IMR-90 (cell line): ENCODE measurements at regions not wholly inside any gene's neighbourhood (a gene's known extent, or its start where the extent isn't known, plus 50 kb on each side); places are given as distances from the start of the nearest gene placed in this dataset.

Experiments used
- ATAC-seq: fragments of 200-7000 bp; cut with Tn5 transposase; 2 replicates; pipeline ENCODE4 v1.9.1; 2020; ENCODE audit warnings: low read depth, mild to moderate bottlenecking, moderate library complexity
- BruUV-seq: library from RNA; stranded (reverse); fragments of 400-500 nt; replicated peaks from 2 replicates; lab custom pipeline; 2021; lab: Mats Ljungman, UMichigan
- CTCF ChIA-PET: fragments of 300-600 bp; formaldehyde crosslinking; extraction: SDS; loops from one replicate; lab custom pipeline; 2021; ENCODE audit warnings: antibody characterized with exemption; lab: Yijun Ruan, JAX
- POLR2A ChIA-PET: fragments of 300-600 bp; sonication (Branson Sonifier 250); formaldehyde crosslinking; loops from one replicate; lab custom pipeline; 2022; ENCODE audit warnings: antibody characterized with exemption; ENCODE audit not compliant: unreplicated experiment; lab: Charles Lee
- DNase-seq: peaks from one replicate; pipeline ENCODE4 v3.0.0; 2013
- H2AFZ ChIP-seq: replicated peaks from 2 replicates; pipeline ENCODE3; 2013; ENCODE audit warnings: low read length, mild to moderate bottlenecking; ENCODE audit not compliant: poor library complexity
- H2AK5ac ChIP-seq: 2 replicates; pipeline ENCODE4 v1.6.1; 2013; ENCODE audit warnings: low read depth, low read length, inconsistent platforms
- H2AK9ac ChIP-seq: replicated peaks from 2 replicates; pipeline ENCODE3; 2013; ENCODE audit warnings: mild to moderate bottlenecking, low read depth, low read length, moderate library complexity; ENCODE audit not compliant: poor library complexity
- H2BK120ac ChIP-seq: 2 replicates; pipeline ENCODE4 v1.6.1; 2013; ENCODE audit warnings: low read depth, low read length, inconsistent platforms
- H2BK15ac ChIP-seq: 3 replicates; pipeline ENCODE4 v1.6.1; 2013; ENCODE audit warnings: low read depth, low read length, inconsistent platforms
- H2BK20ac ChIP-seq: 2 replicates; pipeline ENCODE4 v1.6.1; 2013; ENCODE audit warnings: low read depth, mild to moderate bottlenecking, inconsistent platforms, low read length, moderate library complexity
- H2BK5ac ChIP-seq: 2 replicates; pipeline ENCODE4 v1.6.1; 2013; ENCODE audit warnings: mild to moderate bottlenecking, low read depth, low read length, inconsistent platforms; ENCODE audit not compliant: poor library complexity, severe bottlenecking
- H3K14ac ChIP-seq: replicated peaks from 2 replicates; pipeline ENCODE4 v1.6.1; 2013; ENCODE audit warnings: low read depth, low read length, inconsistent platforms
- H3K18ac ChIP-seq: 2 replicates; pipeline ENCODE4 v1.6.1; 2013; ENCODE audit warnings: low read depth, low read length, control low read depth
- H3K23ac ChIP-seq: 2 replicates; pipeline ENCODE4 v1.6.1; 2013; ENCODE audit warnings: low read depth, low read length, inconsistent platforms
- H3K27ac ChIP-seq: 2 replicates; pipeline ENCODE4 v1.5.1; 2013; ENCODE audit warnings: mild to moderate bottlenecking, control low read depth, low read length; ENCODE audit not compliant: insufficient read depth
- H3K27me3 ChIP-seq: 2 replicates; pipeline ENCODE4 v1.6.1; 2013; ENCODE audit warnings: low read length; ENCODE audit not compliant: control insufficient read depth, insufficient read depth
- H3K36me3 ChIP-seq: 2 replicates; pipeline ENCODE4 v1.6.1; 2013; ENCODE audit warnings: low read length, mixed read lengths; ENCODE audit not compliant: control insufficient read depth, insufficient read depth
- H3K4ac ChIP-seq: 2 replicates; pipeline ENCODE4 v1.6.1; 2013; ENCODE audit warnings: low read depth, low read length, inconsistent platforms
- H3K4me1 ChIP-seq: 2 replicates; pipeline ENCODE4 v1.6.1; 2013; ENCODE audit warnings: low read length, mixed read lengths; ENCODE audit not compliant: control insufficient read depth, insufficient read depth
- H3K4me2 ChIP-seq: 2 replicates; pipeline ENCODE4 v1.6.1; 2013; ENCODE audit warnings: low read depth, mild to moderate bottlenecking, control low read depth, low read length, moderate library complexity
- H3K4me3 ChIP-seq: 2 replicates; pipeline ENCODE4 v1.5.1; 2013; ENCODE audit warnings: low read depth, mild to moderate bottlenecking, control low read depth, low read length, moderate library complexity; ENCODE audit not compliant: insufficient read depth
- H3K56ac ChIP-seq: 2 replicates; pipeline ENCODE4 v1.6.1; 2013; ENCODE audit warnings: low read length, inconsistent platforms; ENCODE audit not compliant: insufficient read depth; ENCODE audit errors: extremely low read depth
- H3K79me1 ChIP-seq, 2 experiments: 2 replicates each; pipeline ENCODE4 v1.6.1; 2013; ENCODE audit warnings: low read length in 2 of 2, inconsistent platforms in 1 of 2, low read depth in 1 of 2
- H3K9ac ChIP-seq: 2 replicates; pipeline ENCODE4 v1.6.1; 2013; ENCODE audit warnings: low read depth, low read length, control low read depth
- H3K9me1 ChIP-seq: 2 replicates; pipeline ENCODE4 v1.6.1; 2013; ENCODE audit warnings: low read length, inconsistent platforms; ENCODE audit not compliant: insufficient read depth
- H3K9me3 ChIP-seq: 2 replicates; pipeline ENCODE4 v1.6.1; 2013; ENCODE audit warnings: low read length; ENCODE audit not compliant: control insufficient read depth, insufficient read depth
- H4K20me1 ChIP-seq: 2 replicates; pipeline ENCODE4 v1.6.1; 2013; ENCODE audit warnings: low read length, inconsistent platforms; ENCODE audit not compliant: insufficient read depth
- H4K5ac ChIP-seq: 2 replicates; pipeline ENCODE4 v1.6.1; 2013; ENCODE audit warnings: mild to moderate bottlenecking, low read depth, low read length, control low read depth
- H4K8ac ChIP-seq, 2 experiments: 2 replicates each; pipeline ENCODE4 v1.6.1; 2013; ENCODE audit warnings: low read depth in 2 of 2, low read length in 2 of 2, control low read depth in 1 of 2, inconsistent platforms in 1 of 2
- H4K91ac ChIP-seq: 2 replicates; pipeline ENCODE4 v1.6.1; 2013; ENCODE audit warnings: low read depth, low read length, inconsistent platforms; ENCODE audit not compliant: insufficient read depth
- CTCF ChIP-seq: conservative IDR thresholded peaks from 2 replicates; pipeline ENCODE4 v1.5.1; 2012; ENCODE audit warnings: mild to moderate bottlenecking, low read depth, low read length, improper control_type of control experiment
- ELK1 ChIP-seq: fragments of 150-350 bp; IDR thresholded peaks from 2 replicates; pipeline ENCODE4 v1.6.1; 2016; ENCODE audit warnings: low read depth, mild to moderate bottlenecking, low read length, moderate library complexity, borderline replicate concordance
- MAFK ChIP-seq: IDR thresholded peaks from 2 replicates; pipeline ENCODE4 v1.6.1; 2012; ENCODE audit warnings: low read depth, low read length, improper control_type of control experiment
- NFE2L2 ChIP-seq: fragments of 150-350 bp; IDR thresholded peaks from 2 replicates; pipeline ENCODE4 v1.6.1; 2016; ENCODE audit warnings: low read depth, mild to moderate bottlenecking, low read length
- RFX5 ChIP-seq: IDR thresholded peaks from 2 replicates; pipeline ENCODE4 v1.8.0; 2012; ENCODE audit warnings: low read depth, mild to moderate bottlenecking, low read length, moderate library complexity
- USF2 ChIP-seq: fragments of 150-350 bp; IDR thresholded peaks from 2 replicates; pipeline ENCODE4 v1.6.1; 2017; ENCODE audit warnings: mild to moderate bottlenecking, antibody characterized with exemption, low read length, low read depth
- whole genome bisulfite sequencing, 2 experiments: methylation state at CpG; one replicate each; pipeline versions ENCODE4 v1.1.5 to v1.1.7; 2013; ENCODE audit warnings: missing lambda C conversion rate in 2 of 2; ENCODE audit not compliant: insufficient read length in 1 of 2; ENCODE audit errors: extremely low coverage in 2 of 2; 5-methylcytosine and 5-hydroxymethylcytosine counted together
- dilution Hi-C: fragments of 300-500 bp; cut with HindIII; formaldehyde crosslinking; loops from one replicate; pipeline ENCODE4 v1.14.3; 2018; ENCODE audit warnings: low sequenced_read_pairs; ENCODE audit not compliant: unreplicated experiment
- in situ Hi-C: fragments of 300-500 bp; cut with MboI; formaldehyde crosslinking; loops from 3 replicates; pipeline ENCODE4 v1.14.3; 2019; ENCODE audit warnings: low sequenced_read_pairs, inconsistent platforms, mixed read lengths
- intact Hi-C: fragments of 100-400 bp; cut with micrococcal nuclease; formaldehyde crosslinking; loops from 2 replicates; pipeline ENCODE4 v1.10.0; 2022

GRCh38 chr18:70503060-70503459 is 214.2 kb downstream of the SOCS6 start:
- in situ Hi-C loops: no loop called here
- intact Hi-C loops: no loop called here

More at GRCh38 chr18:70503060-70503459, 214.2 kb downstream of the SOCS6 start:
- H3K9me3 ChIP-seq: no peaks in the 10 kb centered on the region
- no peak overlapping the region for H4K91ac ChIP-seq
- H3K14ac ChIP-seq: no peak overlapping the region
- ChIA-PET POLR2A (no interaction called here), CTCF (no interaction called here)
- dilution Hi-C loops: no loop called here
- H2BK15ac ChIP-seq: no peak overlapping the region
- H3K18ac ChIP-seq: no peak overlapping the region
- H3K9ac ChIP-seq: no peak overlapping the region
- no TSS peak for BruUV-seq
- H3K4me2 ChIP-seq: no peak overlapping the region
- no peak overlapping the region for H3K4ac ChIP-seq
- H2BK20ac ChIP-seq: no peak overlapping the region
- no peak overlapping the region for H4K5ac ChIP-seq
- no peak overlapping the region for H3K27ac ChIP-seq
- H2BK120ac ChIP-seq: no peak overlapping the region
- no peak overlapping the region for H2AFZ ChIP-seq
- no peak overlapping the region for H2AK5ac ChIP-seq
- H3K4me3 ChIP-seq: no peak overlapping the region
- no peaks in the 10 kb centered on the region; the same call in none of the 2 replicates for H3K27me3 ChIP-seq
- H3K36me3 ChIP-seq: no peaks in the 10 kb centered on the region
- H2AK9ac ChIP-seq: no peak overlapping the region
- H3K9me1 ChIP-seq: no peaks in the 10 kb centered on the region
- H3K4me1 ChIP-seq: no peaks in the 10 kb centered on the region
- DNase-seq (no peak), ATAC-seq (no peak)
- WGBS, 2 experiments: no CpG with 5 or more reads among the region's 1 CpG
- H3K79me1 ChIP-seq: no peaks in the 10 kb centered on the region
- TF ChIP-seq MAFK (peak; percentile 95), ELK1 (no peak), RFX5 (no peak), CTCF (no peak), USF2 (no peak), NFE2L2 (peak; percentile 85)
- no peak overlapping the region for H4K8ac ChIP-seq
- H4K20me1 ChIP-seq: no peaks in the 10 kb centered on the region
- H3K23ac ChIP-seq: no peak overlapping the region
- H3K56ac ChIP-seq: no peak overlapping the region
- no peak overlapping the region for H2BK5ac ChIP-seq
